Endothelial cell of umbilical vein (primary cell): ENCODE measurements at regions not wholly inside any gene's neighbourhood (a gene's known extent, or its start where the extent isn't known, plus 50 kb on each side); places are given as distances from the start of the nearest gene placed in this dataset.

ENCODE experiments used
- BruUV-seq: library from RNA; stranded (reverse); fragments of 400-500 nt; replicated peaks from 2 replicates; lab custom pipeline; 2021; lab: Mats Ljungman, UMichigan
- CTCF ChIA-PET: fragments of 300-600, 350-600 bp; sonication (Branson Sonifier 250); formaldehyde crosslinking; loops from one replicate; lab custom pipeline; 2021; ENCODE audit warnings: antibody characterized with exemption, inconsistent platforms; lab: Charles Lee
- POLR2A ChIA-PET: fragments of 300-600, 350-600 bp; sonication (Branson Sonifier 250); formaldehyde crosslinking; loops from one replicate; lab custom pipeline; 2021; ENCODE audit warnings: antibody characterized with exemption, inconsistent platforms; lab: Charles Lee
- DNase-seq: peaks from one replicate; pipeline ENCODE4 v3.0.0-alpha.2; 2011; ENCODE audit warnings: low read depth, low spot score
- FAIRE-seq: peaks from 2 replicates; lab custom pipeline; 2011; peaks lifted over from hg19 to GRCh38; lab: Jason Lieb, UNC
- H2AFZ ChIP-seq: 2 replicates; pipeline ENCODE4 v1.6.0; 2012; ENCODE audit warnings: low read depth, low read length, control low read depth, inconsistent platforms
- H3K27ac ChIP-seq: 2 replicates; pipeline ENCODE4 v1.5.1; 2011; ENCODE audit warnings: low read depth, mild to moderate bottlenecking, control low read depth, low read length, moderate library complexity; ENCODE audit not compliant: insufficient read depth
- H3K27me3 ChIP-seq, 2 experiments: 2 replicates each; pipeline versions ENCODE4 v1.6.0 to v1.6.1; 2011; ENCODE audit warnings: low read length in 2 of 2, mixed read lengths in 1 of 2; ENCODE audit not compliant: control insufficient read depth in 2 of 2, insufficient read depth in 2 of 2
- H3K36me3 ChIP-seq, 2 experiments: 2 replicates in 1 of 2; 3 replicates in 1 of 2; pipeline ENCODE4 v1.5.1; 2011; ENCODE audit warnings: low read length in 2 of 2, mild to moderate bottlenecking in 1 of 2, moderate library complexity in 1 of 2; ENCODE audit not compliant: control insufficient read depth in 2 of 2, insufficient read depth in 2 of 2; ENCODE audit errors: extremely low read depth in 1 of 2
- H3K4me1 ChIP-seq: 3 replicates; pipeline ENCODE4 v1.5.1; 2011; ENCODE audit warnings: mild to moderate bottlenecking, low read length; ENCODE audit not compliant: control insufficient read depth, insufficient read depth; ENCODE audit errors: extremely low read depth
- H3K4me2 ChIP-seq: 2 replicates; pipeline ENCODE4 v1.6.1; 2011; ENCODE audit warnings: low read length, control low read depth, mixed read lengths; ENCODE audit not compliant: insufficient read depth
- H3K4me3 ChIP-seq, 3 experiments: fragments of 200-600 bp in 1 of 3; sonication (generic), shearing (Covaris generic) in 1 of 3; replicated peaks in 1 of 3; 2 replicates each; pipeline ENCODE4 v1.5.1; 2011 to 2016; ENCODE audit warnings: control low read depth in 3 of 3, low read length in 3 of 3, mild to moderate bottlenecking in 2 of 3, inconsistent platforms in 1 of 3, low read depth in 1 of 3, moderate library complexity in 1 of 3; ENCODE audit not compliant: insufficient read depth in 1 of 3
- H3K79me2 ChIP-seq: 2 replicates; pipeline ENCODE4 v1.6.0; 2012; ENCODE audit warnings: low read length, inconsistent platforms; ENCODE audit not compliant: control insufficient read depth, insufficient read depth
- H3K9ac ChIP-seq: replicated peaks from 2 replicates; pipeline ENCODE3; 2011; ENCODE audit warnings: low read length, control low read depth; ENCODE audit not compliant: insufficient read depth; ENCODE audit errors: extremely low read depth
- H3K9me1 ChIP-seq: replicated peaks from 3 replicates; pipeline ENCODE4 v1.6.0; 2011; ENCODE audit warnings: mild to moderate bottlenecking, low read length; ENCODE audit not compliant: control insufficient read depth, insufficient read depth; ENCODE audit errors: extremely low read depth
- H3K9me3 ChIP-seq: replicated peaks from 2 replicates; pipeline ENCODE4 v1.5.1; 2012; ENCODE audit warnings: low read length, inconsistent platforms; ENCODE audit not compliant: control insufficient read depth, insufficient read depth
- H4K20me1 ChIP-seq: replicated peaks from 2 replicates; pipeline ENCODE3; 2011; ENCODE audit warnings: mild to moderate bottlenecking, low read length; ENCODE audit not compliant: control insufficient read depth, insufficient read depth; ENCODE audit errors: extremely low read depth
- CTCF ChIP-seq, 2 donors: IDR thresholded peaks; 1 replicate in 1 of 2; 2 replicates in 1 of 2; pipeline ENCODE4 v1.5.1; 2011; ENCODE audit warnings: low read length in 2 of 2, mild to moderate bottlenecking in 2 of 2, moderate library complexity in 2 of 2, control low read depth in 1 of 2, inconsistent platforms in 1 of 2, low read depth in 1 of 2; ENCODE audit not compliant: insufficient read depth in 1 of 2; ENCODE audit errors: extremely low read depth in 1 of 2
- EZH2 ChIP-seq: IDR thresholded peaks from 2 replicates; pipeline ENCODE4 v1.6.1; 2012; ENCODE audit warnings: borderline replicate concordance, low read depth, mild to moderate bottlenecking, moderate library complexity, low read length, inconsistent platforms; ENCODE audit not compliant: severe bottlenecking
- FOS ChIP-seq: IDR thresholded peaks from 2 replicates; pipeline ENCODE4 v1.6.1; 2011; ENCODE audit warnings: mild to moderate bottlenecking, low read length, moderate library complexity, borderline replicate concordance; ENCODE audit not compliant: insufficient read depth
- GATA2 ChIP-seq: IDR thresholded peaks from 2 replicates; pipeline ENCODE4 v1.7.0; 2011; ENCODE audit warnings: low read depth, mild to moderate bottlenecking, moderate library complexity, mixed read lengths, low read length; ENCODE audit not compliant: insufficient read length, insufficient read depth
- JUN ChIP-seq: IDR thresholded peaks from 2 replicates; pipeline ENCODE4 v1.6.1; 2011; ENCODE audit warnings: borderline replicate concordance, low read depth; ENCODE audit not compliant: insufficient read length, insufficient read depth
- MAX ChIP-seq: IDR thresholded peaks from 2 replicates; pipeline ENCODE4 v1.6.1; 2011; ENCODE audit not compliant: insufficient read depth, insufficient read length
- MYC ChIP-seq: IDR thresholded peaks from one replicate; pipeline ENCODE4 v1.6.1; 2011; ENCODE audit warnings: mild to moderate bottlenecking, low read depth, low read length
- POLR2A ChIP-seq: IDR thresholded peaks from 2 replicates; pipeline ENCODE4 v1.6.1; 2012; ENCODE audit warnings: low read depth, mild to moderate bottlenecking, control low read depth, low read length
- POLR2AphosphoS5 ChIP-seq: IDR thresholded peaks from 2 replicates; pipeline ENCODE4 v1.6.1; 2012; ENCODE audit warnings: low read depth, mild to moderate bottlenecking, control low read depth, low read length, moderate library complexity; ENCODE audit not compliant: insufficient read depth
- dilution Hi-C: fragments of 300-500 bp; cut with MboI; formaldehyde crosslinking; loops from one replicate; pipeline ENCODE4 v1.15.0; 2019; ENCODE audit warnings: low sequenced_read_pairs; ENCODE audit not compliant: extremely low pct_ligation_motif_present
- intact Hi-C: fragments of 100-400 bp; cut with micrococcal nuclease; formaldehyde crosslinking; loops from one replicate; pipeline ENCODE4 v1.10.0; 2022

- CTCF ChIA-PET = no interaction called here
- intact Hi-C loops (no loop called here), dilution Hi-C loops (no loop called here)
- Histone ChIP-seq H3K79me2 (no peaks in the 10 kb centered on the region), H3K9me1 (no peaks in the 10 kb centered on the region), H3K27me3 (no peaks in the 10 kb centered on the region), H3K27ac (no peak overlapping the region), H4K20me1 (no peaks in the 10 kb centered on the region), H3K4me3 (no peak overlapping the region), H2AFZ (no peak overlapping the region), H3K4me2 (no peak overlapping the region), H3K9me3 (no peaks in the 10 kb centered on the region), H3K4me1 (no peaks in the 10 kb centered on the region), H3K9ac (no peak overlapping the region), H3K36me3 (no peaks in the 10 kb centered on the region)
- no peak for TF ChIP-seq MYC
- TF ChIP-seq CTCF (IDR thresholded peaks at IDR 0.05; ENCODE audit: extremely low read depth in 1 of 2, insufficient read depth in 1 of 2, low read depth in 1 of 2, low read length in 2 of 2) = no peak
- no peak for TF ChIP-seq FOS
- TF ChIP-seq MAX = no peak
- no peak for TF ChIP-seq POLR2AphosphoS5
- no peak for TF ChIP-seq GATA2
- TF ChIP-seq EZH2 = no peak
- no peak for TF ChIP-seq POLR2A
- TF ChIP-seq JUN = no peak
- no peak for DNase-seq
- no peak for FAIRE-seq
- no TSS peak for BruUV-seq
- POLR2A ChIA-PET = no interaction called here
Observed at GRCh38 chr5:38078161-38078560, 180.2 kb upstream of the EGFLAM start.
